Upper lobe of right lung (tissue), 1 donor: ENCODE measurements at regions not wholly inside any gene's neighbourhood (a gene's known extent, or its start where the extent isn't known, plus 50 kb on each side); places are given as distances from the start of the nearest gene placed in this dataset.

ENCODE experiments used
- ATAC-seq: fragments of 200-7000 bp; cut with Tn5 transposase; one replicate; pipeline ENCODE4 v1.9.1; 2020; ENCODE audit warnings: mild to moderate bottlenecking, moderate library complexity
- DNase-seq: peaks from one replicate; pipeline ENCODE4 v3.0.0-alpha.2; 2020
- H3K27ac ChIP-seq: fragments of 200-600 bp; one replicate; pipeline ENCODE4 v1.8.0; 2022
- H3K27me3 ChIP-seq: fragments of 200-600 bp; one replicate; pipeline ENCODE4 v1.8.0; 2022; ENCODE audit warnings: mild to moderate bottlenecking
- H3K36me3 ChIP-seq: fragments of 200-600 bp; one replicate; pipeline ENCODE4 v1.8.0; 2022
- H3K4me1 ChIP-seq: fragments of 200-600 bp; one replicate; pipeline ENCODE4 v1.8.0; 2022
- H3K4me3 ChIP-seq: fragments of 200-600 bp; one replicate; pipeline ENCODE4 v1.8.0; 2022; ENCODE audit warnings: mild to moderate bottlenecking
- H3K9me3 ChIP-seq: fragments of 200-600 bp; one replicate; pipeline ENCODE4 v1.8.0; 2022
- intact Hi-C: fragments of 100-400 bp; cut with DNase I; formaldehyde crosslinking; loops from one replicate; pipeline ENCODE4 v1.11.0; 2022
- TF ChIP-seq, protein P1 (sequence below): fragments of 200-600 bp; IDR thresholded peaks from one replicate; pipeline ENCODE4 v1.8.0; 2022; ENCODE audit warnings: antibody characterized with exemption
- donor health status: DM: no; HTN: yes; CAD: no; lungs with severe emphysema.

GRCh38 chr5:52580921-52581320 is 206.8 kb upstream of the ITGA1 start:
- no peak overlapping the region for H3K27ac ChIP-seq
- H3K4me1 ChIP-seq, result no peaks in the 10 kb centered on the region
- H3K4me3 ChIP-seq, result no peak overlapping the region
- TF ChIP-seq, protein P1, sequence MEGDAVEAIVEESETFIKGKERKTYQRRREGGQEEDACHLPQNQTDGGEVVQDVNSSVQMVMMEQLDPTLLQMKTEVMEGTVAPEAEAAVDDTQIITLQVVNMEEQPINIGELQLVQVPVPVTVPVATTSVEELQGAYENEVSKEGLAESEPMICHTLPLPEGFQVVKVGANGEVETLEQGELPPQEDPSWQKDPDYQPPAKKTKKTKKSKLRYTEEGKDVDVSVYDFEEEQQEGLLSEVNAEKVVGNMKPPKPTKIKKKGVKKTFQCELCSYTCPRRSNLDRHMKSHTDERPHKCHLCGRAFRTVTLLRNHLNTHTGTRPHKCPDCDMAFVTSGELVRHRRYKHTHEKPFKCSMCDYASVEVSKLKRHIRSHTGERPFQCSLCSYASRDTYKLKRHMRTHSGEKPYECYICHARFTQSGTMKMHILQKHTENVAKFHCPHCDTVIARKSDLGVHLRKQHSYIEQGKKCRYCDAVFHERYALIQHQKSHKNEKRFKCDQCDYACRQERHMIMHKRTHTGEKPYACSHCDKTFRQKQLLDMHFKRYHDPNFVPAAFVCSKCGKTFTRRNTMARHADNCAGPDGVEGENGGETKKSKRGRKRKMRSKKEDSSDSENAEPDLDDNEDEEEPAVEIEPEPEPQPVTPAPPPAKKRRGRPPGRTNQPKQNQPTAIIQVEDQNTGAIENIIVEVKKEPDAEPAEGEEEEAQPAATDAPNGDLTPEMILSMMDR, result no peak
- intact Hi-C loops, result no loop called here
- H3K36me3 ChIP-seq, result no peaks in the 10 kb centered on the region
- H3K27me3 ChIP-seq, result no peaks in the 10 kb centered on the region
- no peaks in the 10 kb centered on the region for H3K9me3 ChIP-seq
- DNase-seq (no peak), ATAC-seq (no peak)

DNA sequence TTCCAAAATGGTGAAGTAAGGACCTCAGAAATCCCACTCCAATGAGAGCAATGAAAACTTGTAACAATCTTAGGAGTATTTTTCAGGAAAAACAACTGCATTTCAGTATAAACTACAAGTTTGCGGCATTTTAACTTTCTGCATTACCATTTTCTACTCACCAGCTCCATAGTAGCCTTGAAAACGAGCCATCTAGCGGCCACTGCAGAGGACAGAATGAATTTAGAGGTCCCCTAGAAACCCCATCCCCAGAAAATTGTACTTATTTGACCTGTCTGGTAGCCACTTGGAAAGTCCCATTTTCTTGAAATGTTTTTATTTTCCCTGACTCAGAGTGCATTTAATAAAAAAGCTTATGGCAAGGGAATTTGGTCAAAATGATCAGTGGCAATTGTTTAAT is 205.4 kb upstream of the ITGA1 start:
- no peak for ATAC-seq

GRCh38 chr5:52587131-52587530 is 200.6 kb upstream of the ITGA1 start:
- ATAC-seq (no peak), DNase-seq (no peak)
- H3K27me3 ChIP-seq, result no peaks in the 10 kb centered on the region
- H3K36me3 ChIP-seq, result no peaks in the 10 kb centered on the region
- TF ChIP-seq, protein P1, result no peak
- intact Hi-C loops, result no loop called here
- H3K4me1 ChIP-seq, result no peaks in the 10 kb centered on the region
- H3K9me3 ChIP-seq, result no peaks in the 10 kb centered on the region
- H3K27ac ChIP-seq, result no peak overlapping the region
- no peak overlapping the region for H3K4me3 ChIP-seq

More for the DNA sequence above, 205.4 kb upstream of the ITGA1 start:
- H3K36me3 ChIP-seq, result no peaks in the 10 kb centered on the region
- H3K27me3 ChIP-seq, result no peaks in the 10 kb centered on the region
- no peak overlapping the region for H3K4me3 ChIP-seq
- TF ChIP-seq, protein P1, result no peak
- H3K4me1 ChIP-seq, result no peaks in the 10 kb centered on the region
- no peak overlapping the region for H3K27ac ChIP-seq
- no peak for DNase-seq
- intact Hi-C loops, result no loop called here
- no peaks in the 10 kb centered on the region for H3K9me3 ChIP-seq

- DNase-seq (no peak), ATAC-seq (no peak)
- no peak overlapping the region for H3K27ac ChIP-seq
These were observed 190.1 kb upstream of the ITGA1 start for GRCh38 chr5:52597625-52598024.

DNA sequence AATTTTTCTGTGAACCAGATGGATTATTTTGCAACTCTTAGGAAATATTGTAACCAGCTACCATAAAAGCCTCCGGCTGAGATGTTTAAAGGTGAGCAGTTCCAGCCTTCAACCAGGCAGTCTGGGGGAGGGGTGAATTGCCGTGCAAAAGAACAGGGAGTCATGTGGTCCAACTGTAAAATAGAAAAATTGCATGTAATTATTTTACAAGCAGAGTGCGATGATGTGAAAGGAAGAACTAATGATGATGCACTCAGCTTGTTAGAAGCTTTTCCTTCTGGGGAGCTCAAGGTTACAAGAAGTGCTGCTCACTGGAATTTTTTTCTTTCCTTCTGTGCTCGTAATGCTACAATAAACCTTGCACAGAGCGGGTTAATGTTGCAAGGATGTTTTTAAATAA is 188.7 kb upstream of the ITGA1 start:
- Histone ChIP-seq H3K27me3 (no peaks in the 10 kb centered on the region), H3K36me3 (no peaks in the 10 kb centered on the region), H3K4me1 (no peaks in the 10 kb centered on the region), H3K27ac (no peak overlapping the region), H3K4me3 (no peak overlapping the region), H3K9me3 (no peaks in the 10 kb centered on the region)
- intact Hi-C loops, result no loop called here
- ATAC-seq, result no peak
- no peak for DNase-seq
- TF ChIP-seq, protein P1, result no peak

More at GRCh38 chr5:52597625-52598024, 190.1 kb upstream of the ITGA1 start:
- Histone ChIP-seq H3K4me3 (no peak overlapping the region), H3K27me3 (no peaks in the 10 kb centered on the region), H3K36me3 (no peaks in the 10 kb centered on the region), H3K9me3 (no peaks in the 10 kb centered on the region), H3K4me1 (no peaks in the 10 kb centered on the region)
- intact Hi-C loops, result no loop called here
- TF ChIP-seq, protein P1, result no peak
